HepG2 (cell line): ENCODE measurements at regions not wholly inside any gene's neighbourhood (a gene's known extent, or its start where the extent isn't known, plus 50 kb on each side); places are given as distances from the start of the nearest gene placed in this dataset.

ENCODE experiments used
- ATF4 ChIP-seq, 2 experiments: fragments of 450-650 bp in 1 of 2; sonication (generic) in 1 of 2; formaldehyde crosslinking; IDR thresholded peaks; 2 replicates each; pipeline versions ENCODE4 v1.5.0 to v1.8.0; 2020 to 2022; ENCODE audit warnings: mild to moderate bottlenecking in 1 of 2, missing genetic modification reagents in 1 of 2
- DMAP1 ChIP-seq: IDR thresholded peaks from 2 replicates; pipeline ENCODE4 v1.6.1; 2016
- KLF13 ChIP-seq: sonication (generic); formaldehyde crosslinking; IDR thresholded peaks from 2 replicates; pipeline ENCODE4 v1.4.0; 2020; ENCODE audit warnings: mild to moderate bottlenecking, missing genetic modification reagents
- SNAPC4 ChIP-seq: sonication (generic); formaldehyde crosslinking; IDR thresholded peaks from 2 replicates; pipeline ENCODE4 v1.4.0; 2020; ENCODE audit warnings: mild to moderate bottlenecking, missing genetic modification reagents
- SRSF4 ChIP-seq: fragments of 200-400 bp; formaldehyde crosslinking; IDR thresholded peaks from one replicate; pipeline ENCODE4 v1.6.1; 2018; ENCODE audit warnings: mild to moderate bottlenecking, low read depth, low read length, moderate library complexity; ENCODE audit not compliant: poor library complexity, severe bottlenecking
- ZNF101 ChIP-seq: sonication (generic); formaldehyde crosslinking; IDR thresholded peaks from 2 replicates; pipeline ENCODE4 v1.4.0; 2020; ENCODE audit warnings: mild to moderate bottlenecking, low read depth, missing genetic modification reagents, borderline replicate concordance
- ZNF749 ChIP-seq: sonication (generic); formaldehyde crosslinking; IDR thresholded peaks from 2 replicates; pipeline ENCODE4 v1.8.0; 2022; ENCODE audit warnings: mild to moderate bottlenecking, missing genetic modification reagents, moderate library complexity, borderline replicate concordance
- ZNF75D ChIP-seq: sonication (generic); formaldehyde crosslinking; IDR thresholded peaks from 2 replicates; pipeline ENCODE4 v1.8.1; 2023; ENCODE audit warnings: missing genetic modification reagents, mild to moderate bottlenecking, borderline replicate concordance

- no peak for TF ChIP-seq SNAPC4 (CRISPR knock-in tag)
- no peak for TF ChIP-seq ZNF749 (CRISPR knock-in tag)
- TF ChIP-seq ZNF75D (CRISPR knock-in tag), result no peak
- TF ChIP-seq DMAP1 (CRISPR knock-in tag), result no peak
- no peak for TF ChIP-seq KLF13 (CRISPR knock-in tag)
- TF ChIP-seq ZNF101, result no peak
- TF ChIP-seq ATF4 (CRISPR knock-in tag; IDR thresholded peaks at IDR 0.05), result no peak
- no peak for TF ChIP-seq SRSF4
- TF ChIP-seq, all 625 proteins: peak for 0
Observed at GRCh38 chr5:57988813-57989212, 471.1 kb downstream of the PLK2 start (continued).
